ENCODE measurements at regions not wholly inside any gene's neighbourhood (a gene's known extent, or its start where the extent isn't known, plus 50 kb on each side); places are given as distances from the start of the nearest gene placed in this dataset.
"Not testable (repeated sequence)": the region's sequence is repeated elsewhere in the genome, so short reads cannot be mapped to it uniquely, and the experiment has no call there.

- no peak for DNase-seq
Observed at GRCh38 chr7:34396437-34397064, 261.5 kb upstream of the NPSR1 start.

DNA sequence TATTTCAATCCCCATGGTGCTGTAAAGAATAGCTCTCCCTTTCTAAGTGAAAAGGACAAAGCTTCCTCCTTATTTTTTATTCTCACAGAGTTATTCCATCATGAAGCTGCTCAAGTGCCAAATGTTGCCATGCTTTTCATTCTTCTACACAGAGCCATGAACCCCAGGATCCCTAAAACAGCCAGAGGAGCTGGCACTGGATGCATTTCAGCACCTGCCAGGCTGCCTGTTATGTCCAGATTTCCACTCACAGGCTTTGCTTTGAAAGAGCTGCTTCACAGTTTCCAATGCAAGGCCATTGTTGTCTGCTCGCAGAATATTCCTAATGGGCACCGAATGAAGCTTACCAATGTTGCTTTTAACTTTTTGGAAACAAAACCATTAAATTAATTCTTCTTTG lies 256.2 kb upstream of the NPSR1 start:
- DNase-seq: no peak

DNA sequence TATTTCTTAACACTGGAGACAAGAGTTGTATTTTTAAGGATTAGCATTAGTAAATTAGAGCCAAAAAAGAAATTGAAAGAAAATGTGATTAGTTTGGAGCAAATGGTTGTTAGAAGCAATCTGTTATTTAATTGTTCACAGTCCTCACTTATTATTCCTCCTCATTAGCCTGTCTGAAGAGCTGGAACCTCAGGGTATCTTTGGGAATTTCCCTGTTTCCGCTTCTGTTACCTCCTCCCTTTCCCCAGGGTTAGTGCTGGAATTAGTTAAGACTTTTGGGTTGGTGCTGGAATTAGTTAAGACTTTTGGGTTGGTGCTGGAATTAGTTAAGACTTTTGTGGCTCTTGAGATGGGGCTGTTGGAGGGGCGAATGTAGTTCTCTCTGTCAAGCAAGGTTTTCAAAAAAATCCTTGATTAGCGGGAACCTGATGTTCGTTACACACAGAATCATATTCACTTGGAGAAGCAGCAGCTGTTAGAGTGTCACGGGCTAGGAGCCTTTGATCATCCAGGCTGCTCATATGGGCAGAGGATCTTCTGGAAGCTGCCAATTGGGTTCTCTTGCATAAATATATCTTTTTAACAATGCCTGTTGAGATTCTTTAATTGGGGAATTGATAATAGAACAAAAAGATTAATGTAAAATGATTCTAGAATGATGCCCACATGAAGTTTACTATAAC lies 251.0 kb upstream of the NPSR1 start:
- no peak for DNase-seq

DNA sequence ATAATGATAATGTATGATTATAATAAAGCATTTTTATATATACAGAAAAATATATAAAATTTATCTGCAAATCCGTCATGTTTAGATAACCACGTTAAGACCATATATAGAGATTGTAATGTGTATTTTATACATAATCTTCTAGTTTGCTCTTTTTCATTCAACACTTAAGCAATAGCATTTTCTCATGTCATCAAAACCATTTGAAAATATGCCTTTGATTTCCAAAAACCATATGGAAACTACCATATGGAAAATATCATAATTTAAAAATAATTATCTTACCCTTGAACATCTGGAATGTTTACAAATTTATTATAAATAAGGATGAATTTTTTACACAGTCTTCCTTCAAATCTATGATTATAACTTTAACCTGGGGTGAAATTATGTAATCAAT lies 250.4 kb upstream of the NPSR1 start:
- DNase-seq: no peak

DNA sequence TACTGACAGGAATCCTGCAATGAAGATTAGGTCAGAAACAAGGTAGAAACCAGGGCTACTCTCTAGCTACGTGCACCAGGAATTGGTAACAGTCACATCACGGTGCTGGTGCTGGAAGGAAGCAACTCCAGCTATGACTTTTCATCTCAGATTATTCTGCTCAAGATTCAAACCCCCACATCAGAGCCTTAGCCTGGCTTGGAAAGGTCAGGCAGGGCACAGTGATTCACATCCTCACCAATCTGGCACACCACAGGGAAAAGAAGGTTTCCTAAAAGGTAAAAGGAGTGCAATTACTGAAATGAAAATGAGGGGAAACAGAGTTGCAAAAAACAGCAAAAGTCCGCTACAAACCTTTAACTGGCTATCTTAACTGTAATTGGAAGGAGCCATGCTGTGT lies 240.2 kb upstream of the NPSR1 start:
- no peak for DNase-seq

DNA sequence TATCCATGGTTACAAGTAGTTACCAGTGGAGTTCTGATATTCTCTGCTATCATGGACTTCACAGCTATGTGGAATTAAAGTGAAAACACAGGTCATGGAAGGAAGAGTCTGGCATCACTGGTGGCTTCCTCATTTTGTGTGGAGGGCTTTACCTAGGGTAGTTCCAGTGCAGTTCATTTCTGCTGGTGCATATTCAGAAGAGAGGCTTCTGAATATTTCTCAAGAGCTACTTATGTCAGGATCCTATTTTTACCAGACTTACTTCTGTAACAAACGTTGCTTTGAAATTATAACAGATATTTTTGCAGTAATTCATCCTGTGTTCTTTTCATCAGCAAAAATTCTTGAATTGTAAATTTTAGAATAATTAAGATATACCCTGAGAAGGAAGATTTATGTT lies 236.5 kb upstream of the NPSR1 start:
- no peak for DNase-seq

GRCh38 chr7:34425194-34425593 lies 232.8 kb upstream of the NPSR1 start:
- no peak for DNase-seq

DNA sequence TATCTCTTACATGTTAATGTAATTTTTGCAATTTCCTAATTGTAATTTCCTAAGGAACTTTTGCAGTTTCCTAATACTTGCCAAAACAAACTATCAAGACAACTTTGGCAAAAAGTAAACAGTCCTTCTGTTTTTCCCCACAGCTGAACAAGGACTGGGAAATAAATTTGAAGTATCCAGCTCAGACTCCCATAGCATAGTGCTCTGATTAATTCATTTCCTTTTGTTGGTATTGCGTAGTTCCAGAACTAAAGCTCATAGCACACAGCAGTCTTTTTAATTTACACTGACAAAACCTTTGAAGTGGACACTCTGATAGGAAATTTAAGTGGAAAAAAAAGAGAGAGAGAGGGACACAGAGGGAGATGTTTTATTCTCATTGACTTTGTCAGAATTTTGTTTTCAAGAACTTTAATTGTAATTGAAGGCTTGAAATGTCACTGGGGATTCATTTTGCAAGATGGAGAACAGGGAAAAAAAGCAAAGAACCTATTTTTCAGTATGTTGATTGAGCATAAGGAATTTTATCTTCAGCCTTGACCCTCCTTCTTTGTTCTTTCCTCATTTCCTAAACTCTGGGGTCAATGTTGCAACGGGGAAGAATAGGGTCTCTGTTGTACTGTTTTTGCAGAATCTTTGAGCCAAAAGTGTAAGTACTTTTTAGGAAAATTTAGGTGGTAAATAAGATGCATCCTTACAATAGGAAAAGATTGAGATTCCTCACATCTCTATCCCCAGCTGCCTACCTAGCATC lies 232.2 kb upstream of the NPSR1 start:
- DNase-seq: no peak

DNA sequence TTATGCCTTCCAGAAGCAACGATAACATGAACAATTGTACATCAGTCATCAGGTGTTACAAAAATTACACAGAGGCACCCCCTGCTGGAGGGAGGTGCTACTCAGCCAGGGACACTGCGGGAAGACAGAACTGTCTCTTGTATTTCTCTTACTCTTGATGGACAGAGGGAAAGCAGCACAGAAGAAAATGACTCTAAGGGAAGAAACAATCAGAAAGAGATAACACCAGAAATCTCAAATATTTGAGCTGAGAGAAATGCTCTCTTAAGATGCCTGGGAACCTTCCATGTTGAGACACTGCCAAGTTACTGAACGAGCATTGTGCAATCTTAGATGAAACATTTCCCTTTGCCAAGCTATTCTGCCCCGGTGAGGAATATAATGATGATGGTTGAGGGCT lies 227.6 kb upstream of the NPSR1 start:
- no peak for DNase-seq

- DNase-seq: no peak
Observed at GRCh38 chr7:34438436-34438835, 219.6 kb upstream of the NPSR1 start.

- DNase-seq: no peak
Observed at GRCh38 chr7:34445653-34446052, 212.4 kb upstream of the NPSR1 start.

- DNase-seq: not testable (repeated sequence)
Observed at GRCh38 chr7:34448531-34448930, 209.5 kb upstream of the NPSR1 start.

DNA sequence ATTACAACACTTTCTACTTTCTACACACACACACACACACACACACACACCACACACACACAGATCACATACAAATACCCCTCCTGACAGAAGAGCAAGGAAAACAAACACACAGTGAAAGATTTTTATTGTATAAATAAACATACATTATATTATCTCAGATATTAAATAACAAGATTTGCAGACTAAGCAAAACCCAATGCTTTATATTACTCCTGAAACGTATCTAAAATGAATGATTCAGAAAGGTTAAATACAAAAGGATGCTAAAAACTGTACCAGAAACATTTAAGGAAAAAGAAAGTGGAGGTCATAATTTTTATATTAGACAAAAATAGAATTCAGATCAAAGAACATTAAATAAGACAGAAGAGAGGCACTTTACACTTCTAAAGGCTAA lies 208.3 kb upstream of the NPSR1 start:
- no peak for DNase-seq

DNA sequence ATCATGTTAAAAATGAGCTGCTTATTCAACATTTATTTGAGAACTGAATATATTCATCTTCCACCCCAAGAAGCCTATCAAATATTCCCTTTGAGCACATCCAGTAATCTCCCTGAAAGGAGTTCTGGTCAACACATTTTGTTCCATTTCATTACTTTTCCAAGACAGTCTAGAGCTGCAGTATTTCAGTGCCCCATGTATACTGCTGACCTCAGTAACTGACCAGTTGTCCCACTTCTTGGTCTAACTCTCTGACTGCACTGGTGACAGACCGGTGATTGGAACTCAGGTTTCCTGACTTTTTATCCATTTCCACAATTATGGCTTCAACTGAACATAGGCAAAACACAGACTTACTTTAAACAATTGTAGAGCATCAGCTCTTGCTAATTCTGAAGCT lies 206.8 kb upstream of the NPSR1 start:
- DNase-seq: no peak

DNA sequence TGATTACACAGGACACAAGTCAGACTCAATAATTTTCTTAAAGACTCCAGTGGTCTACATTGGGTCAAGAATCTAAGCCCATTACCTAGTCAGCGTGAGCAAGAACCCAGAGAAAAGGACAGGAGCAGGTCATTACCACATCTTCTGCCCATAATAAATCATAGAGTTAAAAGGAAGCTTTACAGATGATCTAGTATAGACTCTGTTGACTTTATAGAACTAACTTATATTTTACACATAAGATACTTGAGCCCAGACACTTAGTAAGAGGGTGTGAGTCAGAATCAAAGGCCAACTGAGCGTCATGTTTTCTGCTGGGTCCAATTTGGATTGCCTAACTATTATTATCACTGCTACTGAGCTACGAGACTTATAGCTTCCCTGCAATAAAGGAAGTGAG lies 206.1 kb upstream of the NPSR1 start:
- DNase-seq: no peak

DNA sequence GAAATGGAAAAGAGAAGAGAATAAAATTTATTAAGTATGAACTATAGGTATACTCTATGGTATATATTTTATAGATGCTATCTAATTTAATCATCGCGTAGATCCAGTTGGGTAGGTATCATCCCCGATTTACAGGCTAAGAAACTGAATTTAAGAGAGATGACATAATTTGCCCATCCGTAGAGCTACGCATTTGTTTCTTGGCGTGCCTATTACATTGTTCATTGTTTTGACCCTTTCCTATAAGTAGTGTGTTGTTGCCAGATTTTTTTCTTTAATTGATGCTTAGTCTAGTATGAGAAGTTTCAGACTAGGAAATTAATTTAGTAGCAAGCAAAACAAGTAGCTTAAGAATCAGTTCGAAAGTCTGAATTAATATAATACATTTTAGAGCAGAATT lies 205.7 kb upstream of the NPSR1 start:
- DNase-seq: no peak

GRCh38 chr7:34453150-34453549 lies 204.9 kb upstream of the NPSR1 start:
- no peak for DNase-seq

GRCh38 chr7:34454381-34454780 lies 203.6 kb upstream of the NPSR1 start:
- DNase-seq: no peak

GRCh38 chr7:34457329-34457728 lies 200.7 kb upstream of the NPSR1 start:
- no peak for DNase-seq

DNA sequence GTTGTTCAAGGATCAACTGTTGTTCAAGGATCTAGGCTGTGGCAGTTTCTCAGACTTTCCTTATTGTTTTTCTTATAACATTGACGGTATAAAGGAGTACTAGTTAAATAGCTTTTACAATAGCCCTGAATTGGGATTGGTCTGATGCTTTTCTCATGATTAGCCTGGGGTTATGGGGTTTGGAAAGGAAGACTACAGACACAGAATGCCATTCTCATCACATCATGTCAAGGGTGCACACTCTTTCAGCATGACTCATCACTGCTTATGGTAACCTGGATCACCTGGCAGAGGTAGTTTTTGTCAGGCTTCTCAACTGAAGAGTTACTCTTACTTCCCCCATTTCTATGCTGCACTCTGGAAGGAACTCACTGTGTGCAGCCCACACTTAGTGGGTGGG lies 194.2 kb upstream of the NPSR1 start:
- DNase-seq: no peak

GRCh38 chr7:34471844-34472243 lies 186.2 kb upstream of the NPSR1 start:
- DNase-seq: no peak

GRCh38 chr7:34486371-34486770 lies 171.6 kb upstream of the NPSR1 start:
- no peak for DNase-seq

DNA sequence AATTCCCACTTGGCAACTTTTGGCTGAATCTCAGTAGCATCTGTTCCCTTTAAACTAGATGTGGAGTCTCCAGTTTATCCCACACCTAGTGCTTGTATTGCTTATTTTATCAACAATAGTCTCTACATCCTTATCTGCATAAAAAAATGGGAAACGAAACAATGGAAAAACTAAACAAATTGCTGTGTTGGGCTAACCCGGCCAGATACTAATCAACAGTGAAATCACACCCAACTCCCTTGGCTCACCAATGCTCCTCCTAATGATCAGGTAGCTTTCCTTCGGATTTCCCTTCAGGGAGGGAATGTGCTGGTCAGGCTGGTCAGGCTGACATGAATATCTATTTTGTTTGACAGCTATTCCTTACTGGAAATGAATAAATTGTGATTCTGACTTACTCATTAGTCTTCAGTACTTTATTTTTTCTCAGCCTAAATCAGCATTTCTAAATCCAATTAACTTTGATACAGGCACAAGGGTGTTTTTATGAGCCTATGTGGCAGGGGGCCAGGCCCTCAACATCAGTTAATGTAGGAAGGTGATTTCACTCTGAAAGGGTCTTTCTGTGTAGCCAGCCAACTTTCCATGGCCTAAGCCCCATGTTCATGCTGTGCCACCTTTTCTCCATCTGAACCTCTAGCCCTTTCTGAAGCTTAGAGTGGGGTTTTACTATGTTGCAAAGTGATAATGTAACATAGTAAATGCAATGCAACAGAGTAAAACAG lies 170.5 kb upstream of the NPSR1 start:
- DNase-seq: no peak

Data from occipital lobe (tissue), 1 donor.